Caki2 (cell line): ENCODE measurements at regions not wholly inside any gene's neighbourhood (a gene's known extent, or its start where the extent isn't known, plus 50 kb on each side); places are given as distances from the start of the nearest gene placed in this dataset.

ENCODE experiments used
- DNase-seq: peaks from one replicate; pipeline ENCODE4 v3.0.0-alpha.2; 2015; ENCODE audit warnings: low read depth
- in situ Hi-C: cut with HindIII; loops from 2 replicates; pipeline ENCODE4 v1.10.0; 2016; ENCODE audit warnings: low sequenced_read_pairs, low pct_unique_long_range_greater_than_20kb, mixed read lengths

GRCh38 chr1:5743435-5744095 is 248.7 kb downstream of the NPHP4 start:
- DNase-seq = no peak
- in situ Hi-C loops = no loop called here

- in situ Hi-C loops = no loop called here
- DNase-seq = no peak
Observed at GRCh38 chr1:5742801-5743200, 249.4 kb downstream of the NPHP4 start.

- no peak for DNase-seq
- in situ Hi-C loops = no loop called here
Observed at GRCh38 chr1:5742032-5742431, 250.2 kb downstream of the NPHP4 start.

- in situ Hi-C loops = no loop called here
- no peak for DNase-seq
Observed at GRCh38 chr1:5740865-5741860, 251.1 kb downstream of the NPHP4 start.

GRCh38 chr1:5740450-5740849 is 251.8 kb downstream of the NPHP4 start:
- in situ Hi-C loops = no loop called here
- DNase-seq = no peak

GRCh38 chr1:5739561-5740078 is 252.6 kb downstream of the NPHP4 start:
- no peak for DNase-seq
- in situ Hi-C loops = no loop called here

GRCh38 chr1:5738911-5739462 is 253.2 kb downstream of the NPHP4 start:
- in situ Hi-C loops = no loop called here
- no peak for DNase-seq

GRCh38 chr1:5737081-5737480 is 255.1 kb downstream of the NPHP4 start:
- no peak for DNase-seq
- in situ Hi-C loops = no loop called here

GRCh38 chr1:5734996-5735395 is 257.2 kb downstream of the NPHP4 start:
- no peak for DNase-seq
- in situ Hi-C loops = no loop called here

- no peak for DNase-seq
- in situ Hi-C loops = no loop called here
Observed at GRCh38 chr1:5734414-5734813, 257.8 kb downstream of the NPHP4 start.

GRCh38 chr1:5733596-5733995 is 258.6 kb downstream of the NPHP4 start:
- in situ Hi-C loops = no loop called here

GRCh38 chr1:5731110-5731423 is 261.2 kb downstream of the NPHP4 start:
- in situ Hi-C loops = no loop called here

More at GRCh38 chr1:5733596-5733995, 258.6 kb downstream of the NPHP4 start:
- no peak for DNase-seq

GRCh38 chr1:5730272-5731109 is 261.7 kb downstream of the NPHP4 start:
- no peak for DNase-seq
- in situ Hi-C loops = no loop called here

More at GRCh38 chr1:5731110-5731423, 261.2 kb downstream of the NPHP4 start:
- no peak for DNase-seq

GRCh38 chr1:5729636-5730145 is 262.5 kb downstream of the NPHP4 start:
- in situ Hi-C loops = no loop called here
- no peak for DNase-seq

GRCh38 chr1:5728663-5729355 is 263.4 kb downstream of the NPHP4 start:
- DNase-seq = no peak
- in situ Hi-C loops = no loop called here

GRCh38 chr1:5727871-5728643 is 264.2 kb downstream of the NPHP4 start:
- DNase-seq = no peak
- in situ Hi-C loops = no loop called here

GRCh38 chr1:5727191-5727590 is 265.0 kb downstream of the NPHP4 start:
- in situ Hi-C loops = no loop called here

More at GRCh38 chr1:5727191-5727590, 265.0 kb downstream of the NPHP4 start:
- DNase-seq = no peak
